ENCODE measurements at regions not wholly inside any gene's neighbourhood (a gene's known extent, or its start where the extent isn't known, plus 50 kb on each side); places are given as distances from the start of the nearest gene placed in this dataset.

GRCh38 chr2:129754421-129754820 lies 225.0 kb upstream of the RAB6C start:
- peaks cover 8% of the 10 kb centered on the region for H3K4me1 Mint-ChIP-seq

GRCh38 chr2:129754831-129755230 lies 224.6 kb upstream of the RAB6C start:
- Mint-ChIP-seq H3K9me3 (peaks cover 6% of the 10 kb centered on the region), H3K4me3 (no peak overlapping the region), H3K27ac (no peak overlapping the region), H3K36me3 (no peaks in the 10 kb centered on the region), H3K4me1 (peaks cover 8% of the 10 kb centered on the region), H3K27me3 (ENCODE audit: insufficient read depth, low read depth) (peaks cover 4% of the 10 kb centered on the region)
- Histone ChIP-seq H3K27me3 (no peaks in the 10 kb centered on the region), H3F3A (ENCODE audit: low read depth) (peaks cover 6% of the 10 kb centered on the region), H3K79me2 (ENCODE audit: low read depth) (no peaks in the 10 kb centered on the region), H3K27ac (no peak overlapping the region), H4K20me1 (ENCODE audit: low read depth) (no peaks in the 10 kb centered on the region), H3K4me3 (no peak overlapping the region), H3K9me3 (ENCODE audit: low read depth) (no peaks in the 10 kb centered on the region), H3K9ac (no peak overlapping the region), H3K4me2 (no peak overlapping the region), H3K36me3 (no peaks in the 10 kb centered on the region), H2AFZ (replicated peaks) (no peak overlapping the region), H3K4me1 (peaks cover 14% of the 10 kb centered on the region)
- no peak for DNase-seq (ENCODE audit: low spot score)
- TF ChIP-seq EZH2 (IDR thresholded peaks at IDR 0.05) (no peak), EZH2phosphoT487 (IDR thresholded peaks at IDR 0.05) (no peak), CTCF (IDR thresholded peaks at IDR 0.05) (no peak)

More at GRCh38 chr2:129754421-129754820, 225.0 kb upstream of the RAB6C start:
- no peaks in the 10 kb centered on the region for H3K79me2 ChIP-seq (ENCODE audit: low read depth)
- H3K4me2 ChIP-seq = no peak overlapping the region
- H3K36me3 ChIP-seq = no peaks in the 10 kb centered on the region
- H3K9me3 Mint-ChIP-seq = peaks cover 7% of the 10 kb centered on the region
- H3K4me1 ChIP-seq = peaks cover 14% of the 10 kb centered on the region
- no peak for TF ChIP-seq EZH2phosphoT487 (IDR thresholded peaks at IDR 0.05)
- no peak for TF ChIP-seq CTCF (IDR thresholded peaks at IDR 0.05)
- no peak for TF ChIP-seq EZH2 (IDR thresholded peaks at IDR 0.05)
- DNase-seq (ENCODE audit: low spot score) = no peak
- H4K20me1 ChIP-seq (ENCODE audit: low read depth) = no peaks in the 10 kb centered on the region
- H2AFZ ChIP-seq (replicated peaks) = no peak overlapping the region
- H3K4me3 Mint-ChIP-seq = no peak overlapping the region
- H3K27ac Mint-ChIP-seq = no peak overlapping the region
- no peaks in the 10 kb centered on the region for H3K36me3 Mint-ChIP-seq
- no peak overlapping the region for H3K9ac ChIP-seq
- no peaks in the 10 kb centered on the region for H3K9me3 ChIP-seq (ENCODE audit: low read depth)
- H3K4me3 ChIP-seq = no peak overlapping the region
- H3F3A ChIP-seq (ENCODE audit: low read depth) = peaks cover 6% of the 10 kb centered on the region
- H3K27me3 ChIP-seq = no peaks in the 10 kb centered on the region
- H3K27me3 Mint-ChIP-seq (ENCODE audit: insufficient read depth, low read depth) = peaks cover 4% of the 10 kb centered on the region
- H3K27ac ChIP-seq = no peak overlapping the region

- H3K79me2 ChIP-seq (ENCODE audit: low read depth) = no peaks in the 10 kb centered on the region
- no peak overlapping the region for H3K4me3 Mint-ChIP-seq
- DNase-seq (ENCODE audit: low spot score) = no peak
- H3K4me1 Mint-ChIP-seq = peaks cover 8% of the 10 kb centered on the region
- no peak overlapping the region for H3K9ac ChIP-seq
- H3F3A ChIP-seq (ENCODE audit: low read depth) = peaks cover 6% of the 10 kb centered on the region
- H3K9me3 ChIP-seq (ENCODE audit: low read depth) = no peaks in the 10 kb centered on the region
- H4K20me1 ChIP-seq (ENCODE audit: low read depth) = no peaks in the 10 kb centered on the region
- no peak overlapping the region for H3K4me3 ChIP-seq
- no peak overlapping the region for H2AFZ ChIP-seq (replicated peaks)
- peaks cover under 1% of the 10 kb centered on the region for H3K9me3 Mint-ChIP-seq
- no peaks in the 10 kb centered on the region for H3K27me3 ChIP-seq
- H3K36me3 Mint-ChIP-seq = no peaks in the 10 kb centered on the region
- no peaks in the 10 kb centered on the region for H3K36me3 ChIP-seq
- H3K27ac ChIP-seq = no peak overlapping the region
- no peak overlapping the region for H3K27ac Mint-ChIP-seq
- no peak for TF ChIP-seq EZH2 (IDR thresholded peaks at IDR 0.05)
- no peak for TF ChIP-seq EZH2phosphoT487 (IDR thresholded peaks at IDR 0.05)
- no peak for TF ChIP-seq CTCF (IDR thresholded peaks at IDR 0.05)
- peaks cover 4% of the 10 kb centered on the region for H3K27me3 Mint-ChIP-seq (ENCODE audit: insufficient read depth, low read depth)
- H3K4me1 ChIP-seq = peaks cover 14% of the 10 kb centered on the region
- no peak overlapping the region for H3K4me2 ChIP-seq
Measured at GRCh38 chr2:129755786-129756185, 223.7 kb upstream of the RAB6C start.

All from neural progenitor cell (in vitro differentiated cells).